ENCODE measurements at regions not wholly inside any gene's neighbourhood (a gene's known extent, or its start where the extent isn't known, plus 50 kb on each side); places are given as distances from the start of the nearest gene placed in this dataset.

DNA sequence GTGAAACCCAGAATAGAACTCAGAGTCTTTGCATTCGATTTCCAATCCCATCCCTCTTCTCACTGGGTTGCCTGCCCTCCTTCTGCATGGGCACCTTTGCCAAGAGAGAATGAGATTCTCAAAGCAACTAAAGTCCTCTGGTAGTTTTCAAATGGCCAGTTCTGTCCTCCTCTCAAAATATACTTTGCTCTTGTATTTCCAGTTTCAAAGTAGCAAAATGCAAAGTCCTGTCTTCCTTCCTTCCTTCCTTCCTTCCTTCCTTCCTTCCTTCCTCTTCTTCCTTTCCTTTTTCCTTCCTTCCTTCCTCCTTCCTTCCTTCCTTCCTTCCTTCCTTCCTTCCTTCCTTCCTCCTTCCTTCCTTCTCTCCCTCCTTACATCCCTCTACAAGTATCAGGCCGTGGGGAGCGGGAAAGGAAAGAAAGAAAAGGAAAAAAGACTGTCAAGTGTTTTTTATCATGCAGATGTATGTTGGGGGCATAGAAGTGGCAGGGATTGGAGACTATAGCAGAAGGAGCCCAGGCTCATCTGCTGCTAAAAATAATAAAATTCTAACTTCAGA, 265.2 kb downstream of the CD83 start:
- Mint-ChIP-seq H3K4me1 (peaks cover 65 to 77% of the 10 kb centered on the region in 2 experiments), H3K4me3 (peak overlapping the region in 1 of 2 experiments; percentile 53; a peak in 1 of 5 replicates), H3K27ac (peak overlapping the region in 2 of 3 experiments; percentile 57 to 99; a peak in 4 of 7 replicates), H3K27me3 (ENCODE audit: low read depth) (peaks cover 3% of the 10 kb centered on the region; the same call in 1 of the 2 replicates), H3K9me3 (peaks cover 9 to 11% of the 10 kb centered on the region in 2 experiments), H3K36me3 (ENCODE audit: insufficient read depth in 1 of 3, low read depth in 3 of 3) (peaks cover 5 to 12% (median 8%) of the 10 kb centered on the region in 3 experiments)
- peaks cover 4% of the 10 kb centered on the region for H3K23me2 ChIP-seq (ENCODE audit: insufficient read length, low read depth, low read length, poor library complexity, severe bottlenecking)
- H4K91ac ChIP-seq (ENCODE audit: insufficient read length, low read depth, low read length) = no peak overlapping the region
- peaks cover under 1% of the 10 kb centered on the region for H3K9me3 ChIP-seq (ENCODE audit: control insufficient read depth, low read depth, low read length)
- H3K79me1 ChIP-seq (ENCODE audit: insufficient read depth, low read depth, low read length, poor library complexity, severe bottlenecking) = no peaks in the 10 kb centered on the region
- H2AK5ac ChIP-seq (ENCODE audit: insufficient read length, low read length) = no peak overlapping the region
- H3K79me2 ChIP-seq (ENCODE audit: insufficient read depth, low read length) = no peaks in the 10 kb centered on the region; the same call in 1 of the 2 replicates
- H3K4ac ChIP-seq (ENCODE audit: low read depth, low read length) = no peak overlapping the region
- H3K27ac ChIP-seq (ENCODE audit: insufficient read length, low read depth, low read length) = peak overlapping the region; percentile 92
- no peaks in the 10 kb centered on the region for H4K20me1 ChIP-seq (ENCODE audit: control insufficient read depth, insufficient read depth, insufficient read length)
- no peak overlapping the region for H2BK120ac ChIP-seq (ENCODE audit: low read depth, low read length, poor library complexity, severe bottlenecking)
- H3K27me3 ChIP-seq (ENCODE audit: insufficient read depth, low read length) = no peaks in the 10 kb centered on the region
- no peak overlapping the region for H3K56ac ChIP-seq (ENCODE audit: insufficient read length, low read depth, low read length)
- TF ChIP-seq, protein P1, sequence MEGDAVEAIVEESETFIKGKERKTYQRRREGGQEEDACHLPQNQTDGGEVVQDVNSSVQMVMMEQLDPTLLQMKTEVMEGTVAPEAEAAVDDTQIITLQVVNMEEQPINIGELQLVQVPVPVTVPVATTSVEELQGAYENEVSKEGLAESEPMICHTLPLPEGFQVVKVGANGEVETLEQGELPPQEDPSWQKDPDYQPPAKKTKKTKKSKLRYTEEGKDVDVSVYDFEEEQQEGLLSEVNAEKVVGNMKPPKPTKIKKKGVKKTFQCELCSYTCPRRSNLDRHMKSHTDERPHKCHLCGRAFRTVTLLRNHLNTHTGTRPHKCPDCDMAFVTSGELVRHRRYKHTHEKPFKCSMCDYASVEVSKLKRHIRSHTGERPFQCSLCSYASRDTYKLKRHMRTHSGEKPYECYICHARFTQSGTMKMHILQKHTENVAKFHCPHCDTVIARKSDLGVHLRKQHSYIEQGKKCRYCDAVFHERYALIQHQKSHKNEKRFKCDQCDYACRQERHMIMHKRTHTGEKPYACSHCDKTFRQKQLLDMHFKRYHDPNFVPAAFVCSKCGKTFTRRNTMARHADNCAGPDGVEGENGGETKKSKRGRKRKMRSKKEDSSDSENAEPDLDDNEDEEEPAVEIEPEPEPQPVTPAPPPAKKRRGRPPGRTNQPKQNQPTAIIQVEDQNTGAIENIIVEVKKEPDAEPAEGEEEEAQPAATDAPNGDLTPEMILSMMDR (conservative IDR thresholded peaks at IDR 0.05) = no peak
- H2BK15ac ChIP-seq (ENCODE audit: low read depth, low read length) = no peak overlapping the region
- H3K4me1 ChIP-seq (ENCODE audit: insufficient read depth, low read length) = peaks cover 24% of the 10 kb centered on the region
- no peak overlapping the region for H2BK12ac ChIP-seq (ENCODE audit: insufficient read length, low read depth, low read length)
- H3T11ph ChIP-seq (ENCODE audit: low read length) = no peak overlapping the region
- no peak overlapping the region for H3K4me2 ChIP-seq (ENCODE audit: insufficient read depth, insufficient read length, low read length)
- no peak overlapping the region for H3K18ac ChIP-seq (ENCODE audit: insufficient read length, low read depth, low read length)
- no peak overlapping the region for H3K14ac ChIP-seq (ENCODE audit: insufficient read depth, low read length)
- no peak overlapping the region for H2BK5ac ChIP-seq (ENCODE audit: insufficient read length, low read length)
- no peak overlapping the region for H4K8ac ChIP-seq (replicated peaks; ENCODE audit: insufficient read length, low read depth, low read length)
- no peak overlapping the region for H3K23ac ChIP-seq (ENCODE audit: insufficient read length, low read depth, low read length)
- no peak overlapping the region for H2AFZ ChIP-seq (ENCODE audit: low read length)
- H4K5ac ChIP-seq (ENCODE audit: insufficient read length, low read depth, low read length) = no peak overlapping the region
- H3K9ac ChIP-seq (ENCODE audit: extremely low read depth, insufficient read length, low read length) = no peak overlapping the region
- H2BK20ac ChIP-seq (ENCODE audit: low read depth, low read length, poor library complexity, severe bottlenecking) = peak overlapping the region; percentile 61
- no peak for DNase-seq
- no CpG with 5 or more reads among the region's 3 CpGs for WGBS (ENCODE audit: extremely low coverage, insufficient read length, low lambda C conversion rate)
